GM23338 (cell line): ENCODE measurements at regions not wholly inside any gene's neighbourhood (a gene's known extent, or its start where the extent isn't known, plus 50 kb on each side); places are given as distances from the start of the nearest gene placed in this dataset.

Experiments
- ATAC-seq: fragments of 200-7000 bp; cut with Tn5 transposase; 3 replicates; pipeline ENCODE4 v1.9.1; 2020
- DNase-seq: peaks from one replicate; pipeline ENCODE4 v3.0.0-alpha.2; 2015; ENCODE audit warnings: low spot score
- H2AFZ ChIP-seq: fragments of 200-600 bp; sonication (generic); 2 replicates; pipeline ENCODE4 v1.8.0; 2016; ENCODE audit warnings: antibody characterized with exemption, mild to moderate bottlenecking, moderate library complexity
- H3F3A ChIP-seq: fragments of 200-600 bp; sonication (generic); replicated peaks from 2 replicates; pipeline ENCODE4 v1.8.0; 2017; ENCODE audit warnings: antibody characterized with exemption, mixed run types, low read depth
- H3K27ac ChIP-seq: fragments of 200-600 bp; sonication (generic); 2 replicates; pipeline ENCODE4 v1.6.1; 2016; ENCODE audit warnings: low read depth
- H3K27me3 ChIP-seq: fragments of 200-600 bp; sonication (generic); 2 replicates; pipeline ENCODE4 v1.8.0; 2016; ENCODE audit warnings: mild to moderate bottlenecking, mixed run types, moderate library complexity; ENCODE audit not compliant: insufficient read depth
- H3K36me3 ChIP-seq: fragments of 200-600 bp; sonication (generic); 2 replicates; pipeline ENCODE4 v1.8.0; 2016; ENCODE audit warnings: mild to moderate bottlenecking; ENCODE audit not compliant: insufficient read depth
- H3K4me1 ChIP-seq: fragments of 200-600 bp; sonication (generic); 2 replicates; pipeline ENCODE4 v1.8.0; 2016; ENCODE audit warnings: mild to moderate bottlenecking, moderate library complexity; ENCODE audit not compliant: insufficient read depth
- H3K4me2 ChIP-seq: fragments of 200-600 bp; sonication (generic); 2 replicates; pipeline ENCODE4 v1.7.1; 2017; ENCODE audit warnings: mixed run types
- H3K4me3 ChIP-seq: fragments of 200-600 bp; sonication (generic); 2 replicates; pipeline ENCODE4 v1.6.1; 2016; ENCODE audit warnings: mixed run types
- H3K79me2 ChIP-seq: fragments of 200-600 bp; sonication (generic); replicated peaks from 2 replicates; pipeline ENCODE4 v1.8.0; 2017; ENCODE audit warnings: mild to moderate bottlenecking; ENCODE audit not compliant: insufficient read depth
- H3K9me2 ChIP-seq: fragments of 200-600 bp; sonication (generic); 2 replicates; pipeline ENCODE4 v1.8.0; 2017; ENCODE audit not compliant: insufficient read depth
- H4K20me1 ChIP-seq: fragments of 200-600 bp; sonication (generic); replicated peaks from 2 replicates; pipeline ENCODE4 v1.8.0; 2017; ENCODE audit warnings: mild to moderate bottlenecking; ENCODE audit not compliant: insufficient read depth
- H3K27ac Mint-ChIP-seq: 2 replicates; pipeline ENCODE4 v1.8.0; 2020; ENCODE audit warnings: inconsistent platforms, mild to moderate bottlenecking, moderate library complexity, mixed read lengths
- H3K27me3 Mint-ChIP-seq: 3 replicates; pipeline ENCODE4 v1.8.0; 2022; ENCODE audit warnings: low read depth, mild to moderate bottlenecking, moderate library complexity, mixed read lengths, inconsistent platforms; ENCODE audit not compliant: insufficient read depth, poor library complexity
- H3K36me3 Mint-ChIP-seq: 3 replicates; pipeline ENCODE4 v1.8.0; 2021; ENCODE audit warnings: low read depth, mild to moderate bottlenecking, inconsistent platforms, moderate library complexity, mixed read lengths
- H3K4me1 Mint-ChIP-seq: 3 replicates; pipeline ENCODE4 v1.8.0; 2020; ENCODE audit warnings: mild to moderate bottlenecking, inconsistent platforms, mixed read lengths
- H3K4me3 Mint-ChIP-seq: 3 replicates; pipeline ENCODE4 v1.8.0; 2021; ENCODE audit warnings: moderate library complexity, mild to moderate bottlenecking, inconsistent platforms, mixed read lengths
- H3K9me3 Mint-ChIP-seq: 3 replicates; pipeline ENCODE4 v1.8.0; 2020; ENCODE audit warnings: moderate library complexity, mild to moderate bottlenecking, inconsistent platforms, mixed read lengths
- CTCF ChIP-seq, 2 experiments: fragments of 200-600 bp in 1 of 2; sonication (generic) in 1 of 2; conservative IDR thresholded peaks; 2 replicates each; pipeline versions ENCODE4 v1.5.1 to v1.6.1; 2016 to 2017; ENCODE audit warnings: antibody characterized with exemption in 2 of 2, low read depth in 2 of 2, mild to moderate bottlenecking in 2 of 2, moderate library complexity in 1 of 2
- ETS1 ChIP-seq: IDR thresholded peaks from 2 replicates; pipeline ENCODE4 v1.6.1; 2016; ENCODE audit warnings: antibody characterized with exemption
- EZH2phosphoT487 ChIP-seq: fragments of 200-600 bp; sonication (generic); IDR thresholded peaks from one replicate; pipeline ENCODE4 v1.8.1; 2018; ENCODE audit warnings: antibody characterized with exemption; ENCODE audit not compliant: unreplicated experiment
- NANOG ChIP-seq: IDR thresholded peaks from 2 replicates; pipeline ENCODE4 v1.6.1; 2016; ENCODE audit warnings: antibody characterized with exemption, borderline replicate concordance
- POLR2AphosphoS5 ChIP-seq: IDR thresholded peaks from 2 replicates; pipeline ENCODE4 v1.6.1; 2016; ENCODE audit warnings: antibody characterized with exemption, low read depth
- STAT1 ChIP-seq: IDR thresholded peaks from one replicate; pipeline ENCODE4 v1.6.1; 2016; ENCODE audit warnings: antibody characterized with exemption; ENCODE audit not compliant: unreplicated experiment
- ZNF331 ChIP-seq: fragments of 250-450 bp; sonication (Bioruptor Pico); IDR thresholded peaks from 2 replicates; pipeline ENCODE4 v1.5.0; 2020; ENCODE audit warnings: low read depth, mild to moderate bottlenecking, moderate library complexity
- TF ChIP-seq, protein P1 (sequence below): fragments of 250-450 bp; sonication (Bioruptor Pico); IDR thresholded peaks from 2 replicates; pipeline ENCODE4 v1.5.0; 2020; ENCODE audit warnings: mild to moderate bottlenecking, moderate library complexity

- Mint-ChIP-seq H3K9me3 (no peaks in the 10 kb centered on the region; the same call in 2 of the 3 replicates), H3K27me3 (no peaks in the 10 kb centered on the region), H3K4me1 (peaks cover 9% of the 10 kb centered on the region; the same call in 1 of the 3 replicates), H3K27ac (no peak overlapping the region), H3K36me3 (no peaks in the 10 kb centered on the region), H3K4me3 (no peak overlapping the region)
- Histone ChIP-seq H3K9me2 (0 out of 2 replicates have a peak, but pooled peaks cover 3% of the 10 kb centered on the region), H2AFZ (no peak overlapping the region), H3K36me3 (no peaks in the 10 kb centered on the region), H4K20me1 (no peaks in the 10 kb centered on the region), H3K79me2 (no peaks in the 10 kb centered on the region), H3K4me3 (no peak overlapping the region), H3K27ac (no peak overlapping the region), H3K27me3 (no peaks in the 10 kb centered on the region), H3K4me2 (no peak overlapping the region), H3K4me1 (0 out of 2 replicates have a peak, but pooled peaks cover 4% of the 10 kb centered on the region), H3F3A (no peaks in the 10 kb centered on the region)
- DNase-seq (no peak), ATAC-seq (no peak)
- TF ChIP-seq ZNF331, result no peak
- TF ChIP-seq, protein P1, sequence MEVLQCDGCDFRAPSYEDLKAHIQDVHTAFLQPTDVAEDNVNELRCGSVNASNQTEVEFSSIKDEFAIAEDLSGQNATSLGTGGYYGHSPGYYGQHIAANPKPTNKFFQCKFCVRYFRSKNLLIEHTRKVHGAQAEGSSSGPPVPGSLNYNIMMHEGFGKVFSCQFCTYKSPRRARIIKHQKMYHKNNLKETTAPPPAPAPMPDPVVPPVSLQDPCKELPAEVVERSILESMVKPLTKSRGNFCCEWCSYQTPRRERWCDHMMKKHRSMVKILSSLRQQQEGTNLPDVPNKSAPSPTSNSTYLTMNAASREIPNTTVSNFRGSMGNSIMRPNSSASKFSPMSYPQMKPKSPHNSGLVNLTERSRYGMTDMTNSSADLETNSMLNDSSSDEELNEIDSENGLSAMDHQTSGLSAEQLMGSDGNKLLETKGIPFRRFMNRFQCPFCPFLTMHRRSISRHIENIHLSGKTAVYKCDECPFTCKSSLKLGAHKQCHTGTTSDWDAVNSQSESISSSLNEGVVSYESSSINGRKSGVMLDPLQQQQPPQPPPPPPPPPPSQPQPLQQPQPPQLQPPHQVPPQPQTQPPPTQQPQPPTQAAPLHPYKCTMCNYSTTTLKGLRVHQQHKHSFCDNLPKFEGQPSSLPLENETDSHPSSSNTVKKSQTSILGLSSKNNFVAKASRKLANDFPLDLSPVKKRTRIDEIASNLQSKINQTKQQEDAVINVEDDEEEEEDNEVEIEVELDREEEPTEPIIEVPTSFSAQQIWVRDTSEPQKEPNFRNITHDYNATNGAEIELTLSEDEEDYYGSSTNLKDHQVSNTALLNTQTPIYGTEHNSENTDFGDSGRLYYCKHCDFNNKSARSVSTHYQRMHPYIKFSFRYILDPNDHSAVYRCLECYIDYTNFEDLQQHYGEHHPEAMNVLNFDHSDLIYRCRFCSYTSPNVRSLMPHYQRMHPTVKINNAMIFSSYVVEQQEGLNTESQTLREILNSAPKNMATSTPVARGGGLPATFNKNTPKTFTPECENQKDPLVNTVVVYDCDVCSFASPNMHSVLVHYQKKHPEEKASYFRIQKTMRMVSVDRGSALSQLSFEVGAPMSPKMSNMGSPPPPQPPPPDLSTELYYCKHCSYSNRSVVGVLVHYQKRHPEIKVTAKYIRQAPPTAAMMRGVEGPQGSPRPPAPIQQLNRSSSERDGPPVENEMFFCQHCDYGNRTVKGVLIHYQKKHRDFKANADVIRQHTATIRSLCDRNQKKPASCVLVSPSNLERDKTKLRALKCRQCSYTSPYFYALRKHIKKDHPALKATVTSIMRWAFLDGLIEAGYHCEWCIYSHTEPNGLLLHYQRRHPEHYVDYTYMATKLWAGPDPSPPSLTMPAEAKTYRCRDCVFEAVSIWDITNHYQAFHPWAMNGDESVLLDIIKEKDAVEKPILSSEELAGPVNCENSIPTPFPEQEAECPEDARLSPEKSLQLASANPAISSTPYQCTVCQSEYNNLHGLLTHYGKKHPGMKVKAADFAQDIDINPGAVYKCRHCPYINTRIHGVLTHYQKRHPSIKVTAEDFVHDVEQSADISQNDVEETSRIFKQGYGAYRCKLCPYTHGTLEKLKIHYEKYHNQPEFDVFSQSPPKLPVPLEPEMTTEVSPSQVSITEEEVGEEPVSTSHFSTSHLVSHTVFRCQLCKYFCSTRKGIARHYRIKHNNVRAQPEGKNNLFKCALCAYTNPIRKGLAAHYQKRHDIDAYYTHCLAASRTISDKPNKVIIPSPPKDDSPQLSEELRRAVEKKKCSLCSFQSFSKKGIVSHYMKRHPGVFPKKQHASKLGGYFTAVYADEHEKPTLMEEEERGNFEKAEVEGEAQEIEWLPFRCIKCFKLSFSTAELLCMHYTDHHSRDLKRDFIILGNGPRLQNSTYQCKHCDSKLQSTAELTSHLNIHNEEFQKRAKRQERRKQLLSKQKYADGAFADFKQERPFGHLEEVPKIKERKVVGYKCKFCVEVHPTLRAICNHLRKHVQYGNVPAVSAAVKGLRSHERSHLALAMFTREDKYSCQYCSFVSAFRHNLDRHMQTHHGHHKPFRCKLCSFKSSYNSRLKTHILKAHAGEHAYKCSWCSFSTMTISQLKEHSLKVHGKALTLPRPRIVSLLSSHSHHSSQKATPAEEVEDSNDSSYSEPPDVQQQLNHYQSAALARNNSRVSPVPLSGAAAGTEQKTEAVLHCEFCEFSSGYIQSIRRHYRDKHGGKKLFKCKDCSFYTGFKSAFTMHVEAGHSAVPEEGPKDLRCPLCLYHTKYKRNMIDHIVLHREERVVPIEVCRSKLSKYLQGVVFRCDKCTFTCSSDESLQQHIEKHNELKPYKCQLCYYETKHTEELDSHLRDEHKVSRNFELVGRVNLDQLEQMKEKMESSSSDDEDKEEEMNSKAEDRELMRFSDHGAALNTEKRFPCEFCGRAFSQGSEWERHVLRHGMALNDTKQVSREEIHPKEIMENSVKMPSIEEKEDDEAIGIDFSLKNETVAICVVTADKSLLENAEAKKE (CRISPR knock-in tag), result no peak
- TF ChIP-seq POLR2AphosphoS5, result no peak
- TF ChIP-seq CTCF (conservative IDR thresholded peaks at IDR 0.05; ENCODE audit: low read depth in 2 of 2), result no peak
- no peak for TF ChIP-seq NANOG
- TF ChIP-seq EZH2phosphoT487, result no peak
- no peak for TF ChIP-seq ETS1
- TF ChIP-seq STAT1, result no peak
Observed at GRCh38 chr19:32017176-32017953, 328.0 kb upstream of the ZNF507 start.
